ENCODE measurements at regions not wholly inside any gene's neighbourhood (a gene's known extent, or its start where the extent isn't known, plus 50 kb on each side); places are given as distances from the start of the nearest gene placed in this dataset.
"Not testable (repeated sequence)": the region's sequence is repeated elsewhere in the genome, so short reads cannot be mapped to it uniquely, and the experiment has no call there.

GRCh38 chr3:75579981-75580782, 83.9 kb upstream of the FRG2C start:
- peak overlapping the region; percentile 52 for H3K4me3 ChIP-seq (ENCODE audit: low read length)
- H3K9ac ChIP-seq (ENCODE audit: low read length); H3K27ac ChIP-seq (ENCODE audit: low read depth, low read length); H3K36me3 ChIP-seq (ENCODE audit: control insufficient read depth, insufficient read depth, low read length); H3K27me3 ChIP-seq (ENCODE audit: control insufficient read depth, insufficient read depth, low read length); H3K4me1 ChIP-seq (ENCODE audit: control insufficient read depth, insufficient read depth, low read length): not testable (repeated sequence)

GRCh38 chr3:75582536-75582935, 81.6 kb upstream of the FRG2C start:
- H3K9ac ChIP-seq (ENCODE audit: low read length); H3K27me3 ChIP-seq (ENCODE audit: control insufficient read depth, insufficient read depth, low read length); H3K36me3 ChIP-seq (ENCODE audit: control insufficient read depth, insufficient read depth, low read length); H3K27ac ChIP-seq (ENCODE audit: low read depth, low read length); H3K4me1 ChIP-seq (ENCODE audit: control insufficient read depth, insufficient read depth, low read length); H3K4me3 ChIP-seq (ENCODE audit: low read length): not testable (repeated sequence)

- H3K9ac ChIP-seq (ENCODE audit: low read length), result not testable (repeated sequence)
Measured at GRCh38 chr3:75583116-75583515, 81.0 kb upstream of the FRG2C start.

GRCh38 chr3:75587695-75588094, 76.4 kb upstream of the FRG2C start:
- H3K27me3 ChIP-seq (ENCODE audit: control insufficient read depth, insufficient read depth, low read length); H3K4me1 ChIP-seq (ENCODE audit: control insufficient read depth, insufficient read depth, low read length); H3K9ac ChIP-seq (ENCODE audit: low read length): not testable (repeated sequence)

More at GRCh38 chr3:75583116-75583515, 81.0 kb upstream of the FRG2C start:
- H3K4me1 ChIP-seq (ENCODE audit: control insufficient read depth, insufficient read depth, low read length); H3K4me3 ChIP-seq (ENCODE audit: low read length); H3K36me3 ChIP-seq (ENCODE audit: control insufficient read depth, insufficient read depth, low read length); H3K27me3 ChIP-seq (ENCODE audit: control insufficient read depth, insufficient read depth, low read length); H3K27ac ChIP-seq (ENCODE audit: low read depth, low read length): not testable (repeated sequence)

GRCh38 chr3:75590382-75590781, 73.7 kb upstream of the FRG2C start:
- not testable (repeated sequence) for H3K36me3 ChIP-seq (ENCODE audit: control insufficient read depth, insufficient read depth, low read length); H3K4me1 ChIP-seq (ENCODE audit: control insufficient read depth, insufficient read depth, low read length); H3K27me3 ChIP-seq (ENCODE audit: control insufficient read depth, insufficient read depth, low read length); H3K4me3 ChIP-seq (ENCODE audit: low read length); H3K9ac ChIP-seq (ENCODE audit: low read length); H3K27ac ChIP-seq (ENCODE audit: low read depth, low read length)

More at GRCh38 chr3:75587695-75588094, 76.4 kb upstream of the FRG2C start:
- H3K27ac ChIP-seq (ENCODE audit: low read depth, low read length); H3K36me3 ChIP-seq (ENCODE audit: control insufficient read depth, insufficient read depth, low read length); H3K4me3 ChIP-seq (ENCODE audit: low read length): not testable (repeated sequence)

GRCh38 chr3:75604286-75604934, 59.7 kb upstream of the FRG2C start:
- not testable (repeated sequence) for H3K27me3 ChIP-seq (ENCODE audit: control insufficient read depth, insufficient read depth, low read length); H3K4me3 ChIP-seq (ENCODE audit: low read length); H3K27ac ChIP-seq (ENCODE audit: low read depth, low read length); H3K9ac ChIP-seq (ENCODE audit: low read length); H3K36me3 ChIP-seq (ENCODE audit: control insufficient read depth, insufficient read depth, low read length); H3K4me1 ChIP-seq (ENCODE audit: control insufficient read depth, insufficient read depth, low read length)

GRCh38 chr3:75607996-75608395, 56.1 kb upstream of the FRG2C start:
- not testable (repeated sequence) for H3K9ac ChIP-seq (ENCODE audit: low read length); H3K27ac ChIP-seq (ENCODE audit: low read depth, low read length); H3K4me1 ChIP-seq (ENCODE audit: control insufficient read depth, insufficient read depth, low read length); H3K4me3 ChIP-seq (ENCODE audit: low read length); H3K36me3 ChIP-seq (ENCODE audit: control insufficient read depth, insufficient read depth, low read length); H3K27me3 ChIP-seq (ENCODE audit: control insufficient read depth, insufficient read depth, low read length)

- H3K27me3 ChIP-seq (ENCODE audit: control insufficient read depth, insufficient read depth, low read length); H3K9ac ChIP-seq (ENCODE audit: low read length); H3K27ac ChIP-seq (ENCODE audit: low read depth, low read length); H3K4me3 ChIP-seq (ENCODE audit: low read length); H3K4me1 ChIP-seq (ENCODE audit: control insufficient read depth, insufficient read depth, low read length); H3K36me3 ChIP-seq (ENCODE audit: control insufficient read depth, insufficient read depth, low read length): not testable (repeated sequence)
Measured at GRCh38 chr3:75609598-75609997, 54.5 kb upstream of the FRG2C start.

GRCh38 chr3:75610773-75611172, 53.4 kb upstream of the FRG2C start:
- H3K4me3 ChIP-seq (ENCODE audit: low read length), result no peak overlapping the region
- H3K4me1 ChIP-seq (ENCODE audit: control insufficient read depth, insufficient read depth, low read length), result no peaks in the 10 kb centered on the region

GRCh38 chr3:75611724-75612460, 52.2 kb upstream of the FRG2C start:
- H3K27me3 ChIP-seq (ENCODE audit: control insufficient read depth, insufficient read depth, low read length); H3K4me3 ChIP-seq (ENCODE audit: low read length); H3K4me1 ChIP-seq (ENCODE audit: control insufficient read depth, insufficient read depth, low read length); H3K36me3 ChIP-seq (ENCODE audit: control insufficient read depth, insufficient read depth, low read length); H3K27ac ChIP-seq (ENCODE audit: low read depth, low read length); H3K9ac ChIP-seq (ENCODE audit: low read length): not testable (repeated sequence)

More at GRCh38 chr3:75610773-75611172, 53.4 kb upstream of the FRG2C start:
- Histone ChIP-seq H3K9ac (ENCODE audit: low read length) (no peak overlapping the region), H3K27ac (ENCODE audit: low read depth, low read length) (no peak overlapping the region), H3K36me3 (ENCODE audit: control insufficient read depth, insufficient read depth, low read length) (no peaks in the 10 kb centered on the region), H3K27me3 (ENCODE audit: control insufficient read depth, insufficient read depth, low read length) (no peaks in the 10 kb centered on the region)
